A549 (cell line): ENCODE measurements at regions not wholly inside any gene's neighbourhood (a gene's known extent, or its start where the extent isn't known, plus 50 kb on each side); places are given as distances from the start of the nearest gene placed in this dataset.

Experiments used
- ATAC-seq, 2 experiments: fragments of 200-7000 bp in 1 of 2; fragments of >200 bp in 1 of 2; cut with Nextera tagmentation in 1 of 2; cut with Tn5 transposase in 1 of 2; 3 replicates each; pipeline versions ENCODE4 v1.8.0 to v1.9.1; 2018 to 2020; ENCODE audit warnings: mild to moderate bottlenecking in 1 of 2, moderate library complexity in 1 of 2
- CTCF ChIA-PET: fragments of 300-600 bp; sonication (Branson Sonifier 250); formaldehyde crosslinking; extraction: SDS; loops from one replicate; lab custom pipeline; 2021; ENCODE audit warnings: antibody characterized with exemption, inconsistent platforms; lab: Yijun Ruan, JAX
- POLR2A ChIA-PET: fragments of 350-600 bp; formaldehyde crosslinking; extraction: SDS; loops from one replicate; lab custom pipeline; 2021; ENCODE audit warnings: antibody characterized with exemption, inconsistent platforms; lab: Yijun Ruan, JAX
- DNase-seq, 2 experiments: peaks; one replicate each; pipeline versions ENCODE4 v3.0.0 to v3.0.0-alpha.2; 2011 to 2016; ENCODE audit warnings: low read depth in 1 of 2, low spot score in 1 of 2
- FAIRE-seq: peaks from 2 replicates; lab custom pipeline; 2011; peaks lifted over from hg19 to GRCh38; lab: Jason Lieb, UNC
- H3K27ac ChIP-seq, 2 experiments: fragments of >200 bp; sonication (Bioruptor Twin); formaldehyde crosslinking; 3 replicates each; pipeline ENCODE4 v1.5.1; 2016 to 2017
- H3K4me1 ChIP-seq: fragments of >200 bp; sonication (Bioruptor Twin); formaldehyde crosslinking; 3 replicates; pipeline ENCODE4 v1.6.1; 2016
- H3K4me2 ChIP-seq: fragments of >200 bp; sonication (Bioruptor Twin); formaldehyde crosslinking; 3 replicates; pipeline ENCODE4 v1.6.1; 2016
- H3K4me3 ChIP-seq: fragments of >200 bp; sonication (Bioruptor Twin); formaldehyde crosslinking; 3 replicates; pipeline ENCODE4 v1.5.1; 2016
- H3K9me3 ChIP-seq: fragments of >200 bp; sonication (Bioruptor Twin); formaldehyde crosslinking; 3 replicates; pipeline ENCODE4 v1.6.1; 2016
- EHF ChIP-seq: fragments of 250-450 bp; sonication (Bioruptor Pico); IDR thresholded peaks from 2 replicates; pipeline ENCODE4 v1.5.0; 2020; ENCODE audit warnings: mild to moderate bottlenecking
- EP300 ChIP-seq, 2 experiments: fragments of >200 bp; sonication (Bioruptor Twin); formaldehyde crosslinking; IDR thresholded peaks; 2 replicates in 1 of 2; 3 replicates in 1 of 2; pipeline ENCODE4 v1.6.1; 2016 to 2017
- FOSB ChIP-seq: fragments of 250-450 bp; sonication (Bioruptor Pico); IDR thresholded peaks from 2 replicates; pipeline ENCODE4 v1.5.0; 2020; ENCODE audit warnings: mild to moderate bottlenecking, moderate library complexity
- FOSL2 ChIP-seq, 2 experiments: fragments of 450-650 bp in 1 of 2; fragments of >200 bp in 1 of 2; sonication (Bioruptor Twin) in 1 of 2; formaldehyde crosslinking; IDR thresholded peaks; 2 replicates each; pipeline versions ENCODE4 v1.5.0 to v1.6.1; 2016 to 2020; ENCODE audit warnings: mild to moderate bottlenecking in 1 of 2, moderate library complexity in 1 of 2
- HOXA7 ChIP-seq: fragments of 250-450 bp; sonication (Bioruptor Pico); IDR thresholded peaks from 2 replicates; pipeline ENCODE4 v1.5.0; 2020; ENCODE audit warnings: mild to moderate bottlenecking, moderate library complexity
- HOXB13 ChIP-seq: fragments of 250-450 bp; sonication (Bioruptor Pico); IDR thresholded peaks from 2 replicates; pipeline ENCODE4 v1.5.0; 2020; ENCODE audit warnings: low read depth, mild to moderate bottlenecking, moderate library complexity
- JUN ChIP-seq, 2 experiments: fragments of >200 bp; sonication (Bioruptor Twin); formaldehyde crosslinking; IDR thresholded peaks; 2 replicates in 1 of 2; 3 replicates in 1 of 2; pipeline ENCODE4 v1.6.1; 2016 to 2017
- KDM5A ChIP-seq: fragments of 200-600 bp; sonication (generic); IDR thresholded peaks from 2 replicates; pipeline ENCODE4 v1.6.1; 2016; ENCODE audit warnings: antibody characterized with exemption, mild to moderate bottlenecking
- MAFK ChIP-seq: fragments of 450-650 bp; IDR thresholded peaks from 2 replicates; pipeline ENCODE4 v1.6.1; 2014; ENCODE audit not compliant: partially characterized antibody
- NPAS2 ChIP-seq: fragments of 250-450 bp; sonication (Bioruptor Pico); IDR thresholded peaks from 2 replicates; pipeline ENCODE4 v1.8.0; 2022; ENCODE audit warnings: mild to moderate bottlenecking, moderate library complexity, borderline replicate concordance
- RARB ChIP-seq: fragments of 250-450 bp; sonication (Bioruptor Pico); IDR thresholded peaks from 2 replicates; pipeline ENCODE4 v1.8.0; 2021; ENCODE audit warnings: mild to moderate bottlenecking, moderate library complexity
- RFX5 ChIP-seq: fragments of 450-650 bp; IDR thresholded peaks from 2 replicates; pipeline ENCODE4 v1.7.1; 2014; ENCODE audit warnings: antibody characterized with exemption, mild to moderate bottlenecking, moderate library complexity
- RNF2 ChIP-seq: fragments of 200-600 bp; sonication (generic); IDR thresholded peaks from 2 replicates; pipeline ENCODE4 v1.6.1; 2016; ENCODE audit warnings: low read depth, mild to moderate bottlenecking, antibody characterized with exemption, moderate library complexity, borderline replicate concordance
- TFCP2L1 ChIP-seq: fragments of 250-450 bp; sonication (Bioruptor Pico); IDR thresholded peaks from 2 replicates; pipeline ENCODE4 v1.5.0; 2021; ENCODE audit warnings: mild to moderate bottlenecking
- TP53 ChIP-seq: fragments of 250-450 bp; sonication (Bioruptor Pico); IDR thresholded peaks from 2 replicates; pipeline ENCODE4 v1.5.0; 2021; ENCODE audit warnings: mild to moderate bottlenecking, moderate library complexity
- ZC3H11A ChIP-seq: fragments of 450-650 bp; IDR thresholded peaks from 2 replicates; pipeline ENCODE4 v1.6.1; 2014; ENCODE audit warnings: antibody characterized with exemption, mild to moderate bottlenecking
- ZSCAN20 ChIP-seq: fragments of 250-450 bp; sonication (Bioruptor Pico); IDR thresholded peaks from 2 replicates; pipeline ENCODE4 v1.8.0; 2022; ENCODE audit warnings: mild to moderate bottlenecking, moderate library complexity
- WGBS: methylation state at CpG from one replicate; pipeline ENCODE4 v1.1.6; 2017; ENCODE audit errors: missing lambda C conversion rate; 5-methylcytosine and 5-hydroxymethylcytosine counted together
- TF ChIP-seq, protein P1 (sequence below): IDR thresholded peaks from 2 replicates; pipeline ENCODE4 v1.6.1; 2012
- TF ChIP-seq, protein P2 (sequence below): fragments of 150-350 bp; IDR thresholded peaks from 2 replicates; pipeline ENCODE4 v1.6.1; 2014; ENCODE audit warnings: low read depth, mild to moderate bottlenecking, low read length
- TF ChIP-seq, protein P3 (sequence below): fragments of >200 bp; sonication (Bioruptor Twin); formaldehyde crosslinking; IDR thresholded peaks from 3 replicates; pipeline ENCODE4 v1.6.1; 2016
- TF ChIP-seq, protein P4 (sequence below): fragments of >200 bp; sonication (Bioruptor Twin); formaldehyde crosslinking; IDR thresholded peaks from 2 replicates; pipeline ENCODE4 v1.6.1; 2016
- TF ChIP-seq, protein P5 (sequence below): fragments of 250-450 bp; sonication (Bioruptor Pico); IDR thresholded peaks from 2 replicates; pipeline ENCODE4 v1.5.0; 2021; ENCODE audit warnings: mild to moderate bottlenecking, moderate library complexity, borderline replicate concordance
- TF ChIP-seq, protein P6 (sequence below): IDR thresholded peaks from 2 replicates; pipeline ENCODE4 v1.6.1; 2012
- TF ChIP-seq, protein P7 (sequence below): fragments of 250-450 bp; sonication (Bioruptor Pico); IDR thresholded peaks from 2 replicates; pipeline ENCODE4 v1.5.0; 2020; ENCODE audit warnings: low read depth, mild to moderate bottlenecking, moderate library complexity

DNA sequence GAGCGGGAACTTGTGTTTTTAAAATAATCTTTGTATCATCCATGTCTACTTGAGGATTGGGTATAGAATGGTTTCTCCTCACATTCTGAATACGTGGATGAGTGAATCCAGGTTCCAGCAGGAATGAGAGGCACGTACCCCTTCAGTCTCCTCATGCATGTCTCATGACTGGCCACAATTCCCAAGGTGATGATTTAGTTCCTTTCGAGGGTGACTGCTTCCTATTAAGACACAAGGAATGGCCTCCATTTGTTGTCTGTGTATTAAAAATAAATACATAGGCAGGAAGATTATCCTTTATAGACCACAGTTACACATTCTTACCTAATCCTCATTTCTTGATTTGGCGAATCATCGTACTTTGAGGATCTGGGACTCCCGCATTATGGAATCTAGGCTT lies 217.0 kb upstream of the LRIG1 start:
- 59% methylated on average over 7 of the region's 7 CpGs for WGBS
- POLR2A ChIA-PET = no interaction called here
- CTCF ChIA-PET = no interaction called here
- FAIRE-seq (no peak), DNase-seq (no peak), ATAC-seq (no peak)
- Histone ChIP-seq H3K4me2 (no peak overlapping the region), H3K4me1 (no peaks in the 10 kb centered on the region), H3K9me3 (no peaks in the 10 kb centered on the region), H3K4me3 (no peak overlapping the region), H3K27ac (no peak overlapping the region)
- TF ChIP-seq TP53 (CRISPR knock-in tag) = no peak
- TF ChIP-seq, protein P1, sequence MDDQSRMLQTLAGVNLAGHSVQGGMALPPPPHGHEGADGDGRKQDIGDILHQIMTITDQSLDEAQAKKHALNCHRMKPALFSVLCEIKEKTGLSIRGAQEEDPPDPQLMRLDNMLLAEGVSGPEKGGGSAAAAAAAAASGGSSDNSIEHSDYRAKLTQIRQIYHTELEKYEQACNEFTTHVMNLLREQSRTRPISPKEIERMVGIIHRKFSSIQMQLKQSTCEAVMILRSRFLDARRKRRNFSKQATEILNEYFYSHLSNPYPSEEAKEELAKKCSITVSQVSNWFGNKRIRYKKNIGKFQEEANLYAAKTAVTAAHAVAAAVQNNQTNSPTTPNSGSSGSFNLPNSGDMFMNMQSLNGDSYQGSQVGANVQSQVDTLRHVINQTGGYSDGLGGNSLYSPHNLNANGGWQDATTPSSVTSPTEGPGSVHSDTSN = no peak
- TF ChIP-seq JUN (IDR thresholded peaks at IDR 0.05) = no peak
- TF ChIP-seq, protein P2, sequence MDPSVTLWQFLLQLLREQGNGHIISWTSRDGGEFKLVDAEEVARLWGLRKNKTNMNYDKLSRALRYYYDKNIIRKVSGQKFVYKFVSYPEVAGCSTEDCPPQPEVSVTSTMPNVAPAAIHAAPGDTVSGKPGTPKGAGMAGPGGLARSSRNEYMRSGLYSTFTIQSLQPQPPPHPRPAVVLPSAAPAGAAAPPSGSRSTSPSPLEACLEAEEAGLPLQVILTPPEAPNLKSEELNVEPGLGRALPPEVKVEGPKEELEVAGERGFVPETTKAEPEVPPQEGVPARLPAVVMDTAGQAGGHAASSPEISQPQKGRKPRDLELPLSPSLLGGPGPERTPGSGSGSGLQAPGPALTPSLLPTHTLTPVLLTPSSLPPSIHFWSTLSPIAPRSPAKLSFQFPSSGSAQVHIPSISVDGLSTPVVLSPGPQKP = no peak
- TF ChIP-seq ZSCAN20 = no peak
- TF ChIP-seq RARB = no peak
- TF ChIP-seq KDM5A = no peak

DNA sequence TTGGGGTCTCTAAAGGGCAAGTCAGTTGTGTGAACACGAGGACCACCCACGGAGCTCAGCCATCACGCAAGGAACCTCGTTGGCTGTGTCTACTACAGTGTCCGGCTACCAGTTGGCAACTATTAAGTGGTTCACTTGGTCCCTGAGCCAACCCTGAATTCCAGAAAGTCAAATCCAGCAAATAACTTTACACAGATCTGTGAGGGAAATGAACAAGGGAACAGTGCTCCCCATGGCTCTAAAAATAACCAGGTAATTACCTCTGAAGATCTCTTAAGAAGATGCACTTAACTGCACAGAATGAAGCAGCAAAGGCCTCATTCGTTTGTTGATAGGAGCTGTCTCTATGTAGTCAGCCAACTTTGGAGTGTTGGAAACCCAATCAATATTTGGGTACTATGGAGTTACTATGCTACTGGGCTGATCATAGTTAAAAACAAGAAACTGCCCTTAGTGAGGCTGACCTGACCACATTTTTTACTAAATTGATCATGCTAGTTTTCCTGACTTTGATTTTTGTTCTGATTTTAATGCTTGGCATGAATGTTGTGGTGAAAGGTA lies 219.1 kb upstream of the LRIG1 start:
- H3K27ac ChIP-seq = no peak overlapping the region
- CTCF ChIA-PET = interaction anchor here (0.8 kb wide), 1 partner anchor 312 kb away, joined by 3 read pairs; no protein-coding TSS in a partner anchor
- no peak for TF ChIP-seq MAFK
- no peak for TF ChIP-seq FOSL2 (IDR thresholded peaks at IDR 0.05)
- no peak for TF ChIP-seq FOSL2 (CRISPR knock-in tag; IDR thresholded peaks at IDR 0.05)
- no peak for TF ChIP-seq HOXB13
- no peak for TF ChIP-seq JUN (IDR thresholded peaks at IDR 0.05)
- TF ChIP-seq, protein P3, sequence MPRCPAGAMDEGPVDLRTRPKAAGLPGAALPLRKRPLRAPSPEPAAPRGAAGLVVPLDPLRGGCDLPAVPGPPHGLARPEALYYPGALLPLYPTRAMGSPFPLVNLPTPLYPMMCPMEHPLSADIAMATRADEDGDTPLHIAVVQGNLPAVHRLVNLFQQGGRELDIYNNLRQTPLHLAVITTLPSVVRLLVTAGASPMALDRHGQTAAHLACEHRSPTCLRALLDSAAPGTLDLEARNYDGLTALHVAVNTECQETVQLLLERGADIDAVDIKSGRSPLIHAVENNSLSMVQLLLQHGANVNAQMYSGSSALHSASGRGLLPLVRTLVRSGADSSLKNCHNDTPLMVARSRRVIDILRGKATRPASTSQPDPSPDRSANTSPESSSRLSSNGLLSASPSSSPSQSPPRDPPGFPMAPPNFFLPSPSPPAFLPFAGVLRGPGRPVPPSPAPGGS = no peak
- TF ChIP-seq, protein P4, sequence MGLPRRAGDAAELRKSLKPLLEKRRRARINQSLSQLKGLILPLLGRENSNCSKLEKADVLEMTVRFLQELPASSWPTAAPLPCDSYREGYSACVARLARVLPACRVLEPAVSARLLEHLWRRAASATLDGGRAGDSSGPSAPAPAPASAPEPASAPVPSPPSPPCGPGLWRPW = no peak
- no peak for TF ChIP-seq HOXA7 (CRISPR knock-in tag)
- TF ChIP-seq TFCP2L1 (CRISPR knock-in tag) = no peak
- no peak for TF ChIP-seq NPAS2 (CRISPR knock-in tag)
- TF ChIP-seq RNF2 = no peak
- TF ChIP-seq RFX5 = no peak
- no peak for TF ChIP-seq EP300 (IDR thresholded peaks at IDR 0.05)
- TF ChIP-seq ZC3H11A = no peak
- TF ChIP-seq, protein P1 = no peak
- no peaks in the 10 kb centered on the region for H3K9me3 ChIP-seq
- no peak for ATAC-seq
- 46% methylated on average over 6 of the region's 6 CpGs for WGBS
- POLR2A ChIA-PET = no interaction called here
- H3K4me1 ChIP-seq = no peaks in the 10 kb centered on the region
- no peak overlapping the region for H3K4me2 ChIP-seq
- DNase-seq = no peak
- H3K4me3 ChIP-seq = no peak overlapping the region
- FAIRE-seq = no peak

DNA sequence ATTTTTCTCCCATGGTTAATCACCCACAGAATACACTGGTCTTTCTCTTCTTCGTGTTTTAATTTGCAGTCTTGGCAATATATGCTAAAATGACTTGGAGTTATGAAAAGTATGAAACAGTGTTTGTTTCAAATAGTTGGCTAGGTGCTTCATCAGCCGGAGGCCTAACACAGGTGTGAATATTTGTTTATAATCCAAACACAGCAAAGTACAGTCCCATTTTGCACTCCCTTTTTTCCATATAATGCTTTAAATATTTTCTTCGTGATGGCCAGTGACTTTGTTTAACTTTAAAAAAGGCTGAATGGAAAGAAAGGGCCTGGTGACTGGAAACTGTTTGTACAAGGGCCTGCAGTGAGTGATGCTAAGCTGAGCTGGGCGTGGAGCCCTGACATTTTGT lies 219.7 kb upstream of the LRIG1 start:
- 44% methylated on average over 4 of the region's 4 CpGs for WGBS

More for the DNA sequence above, 219.7 kb upstream of the LRIG1 start:
- ChIA-PET POLR2A (no interaction called here), CTCF (no interaction called here)
- Histone ChIP-seq H3K4me2 (no peak overlapping the region), H3K9me3 (no peaks in the 10 kb centered on the region), H3K4me3 (no peak overlapping the region), H3K4me1 (no peaks in the 10 kb centered on the region), H3K27ac (no peak overlapping the region)
- ATAC-seq (no peak), FAIRE-seq (no peak), DNase-seq (no peak)
- TF ChIP-seq HOXB13 (no peak), FOSB (CRISPR knock-in tag) (no peak), ZC3H11A (no peak), EHF (CRISPR knock-in tag) (no peak), RARB (no peak)
- TF ChIP-seq, protein P5, sequence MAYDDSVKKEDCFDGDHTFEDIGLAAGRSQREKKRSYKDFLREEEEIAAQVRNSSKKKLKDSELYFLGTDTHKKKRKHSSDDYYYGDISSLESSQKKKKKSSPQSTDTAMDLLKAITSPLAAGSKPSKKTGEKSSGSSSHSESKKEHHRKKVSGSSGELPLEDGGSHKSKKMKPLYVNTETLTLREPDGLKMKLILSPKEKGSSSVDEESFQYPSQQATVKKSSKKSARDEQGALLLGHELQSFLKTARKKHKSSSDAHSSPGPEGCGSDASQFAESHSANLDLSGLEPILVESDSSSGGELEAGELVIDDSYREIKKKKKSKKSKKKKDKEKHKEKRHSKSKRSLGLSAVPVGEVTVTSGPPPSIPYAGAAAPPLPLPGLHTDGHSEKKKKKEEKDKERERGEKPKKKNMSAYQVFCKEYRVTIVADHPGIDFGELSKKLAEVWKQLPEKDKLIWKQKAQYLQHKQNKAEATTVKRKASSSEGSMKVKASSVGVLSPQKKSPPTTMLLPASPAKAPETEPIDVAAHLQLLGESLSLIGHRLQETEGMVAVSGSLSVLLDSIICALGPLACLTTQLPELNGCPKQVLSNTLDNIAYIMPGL (CRISPR knock-in tag) = no peak
- TF ChIP-seq, protein P6, sequence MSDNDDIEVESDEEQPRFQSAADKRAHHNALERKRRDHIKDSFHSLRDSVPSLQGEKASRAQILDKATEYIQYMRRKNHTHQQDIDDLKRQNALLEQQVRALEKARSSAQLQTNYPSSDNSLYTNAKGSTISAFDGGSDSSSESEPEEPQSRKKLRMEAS = no peak
- TF ChIP-seq, protein P7, sequence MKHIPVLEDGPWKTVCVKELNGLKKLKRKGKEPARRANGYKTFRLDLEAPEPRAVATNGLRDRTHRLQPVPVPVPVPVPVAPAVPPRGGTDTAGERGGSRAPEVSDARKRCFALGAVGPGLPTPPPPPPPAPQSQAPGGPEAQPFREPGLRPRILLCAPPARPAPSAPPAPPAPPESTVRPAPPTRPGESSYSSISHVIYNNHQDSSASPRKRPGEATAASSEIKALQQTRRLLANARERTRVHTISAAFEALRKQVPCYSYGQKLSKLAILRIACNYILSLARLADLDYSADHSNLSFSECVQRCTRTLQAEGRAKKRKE (CRISPR knock-in tag) = no peak
- TF ChIP-seq, protein P2 = no peak
